ENCODE measurements at regions not wholly inside any gene's neighbourhood (a gene's known extent, or its start where the extent isn't known, plus 50 kb on each side); places are given as distances from the start of the nearest gene placed in this dataset.

GRCh38 chr5:38755181-38755580 lies 90.6 kb upstream of the OSMR start:
- no peak for DNase-seq

DNA sequence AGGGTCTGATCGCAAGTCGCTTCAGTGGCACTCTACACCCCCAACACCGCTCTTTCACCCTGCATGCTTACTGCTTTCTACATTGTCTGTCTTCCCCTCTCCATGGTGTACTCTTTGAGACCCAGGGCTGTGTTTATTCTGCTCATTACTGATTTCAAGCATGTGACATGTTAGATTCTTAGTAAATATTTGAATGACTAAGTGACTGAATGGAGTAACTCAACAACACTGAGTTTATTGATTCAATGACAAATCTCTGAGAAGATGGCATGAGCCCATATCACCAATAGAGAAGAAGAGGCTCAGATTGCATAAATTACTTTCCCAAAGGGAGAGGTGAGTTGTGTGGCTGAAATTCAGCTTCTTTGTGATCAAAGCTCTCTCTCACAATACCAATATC lies 89.7 kb upstream of the OSMR start:
- DNase-seq: no peak

- DNase-seq: no peak
These were observed 88.2 kb upstream of the OSMR start for GRCh38 chr5:38757451-38758245.

- DNase-seq: no peak
These were observed 86.8 kb upstream of the OSMR start for GRCh38 chr5:38758774-38759600.

DNA sequence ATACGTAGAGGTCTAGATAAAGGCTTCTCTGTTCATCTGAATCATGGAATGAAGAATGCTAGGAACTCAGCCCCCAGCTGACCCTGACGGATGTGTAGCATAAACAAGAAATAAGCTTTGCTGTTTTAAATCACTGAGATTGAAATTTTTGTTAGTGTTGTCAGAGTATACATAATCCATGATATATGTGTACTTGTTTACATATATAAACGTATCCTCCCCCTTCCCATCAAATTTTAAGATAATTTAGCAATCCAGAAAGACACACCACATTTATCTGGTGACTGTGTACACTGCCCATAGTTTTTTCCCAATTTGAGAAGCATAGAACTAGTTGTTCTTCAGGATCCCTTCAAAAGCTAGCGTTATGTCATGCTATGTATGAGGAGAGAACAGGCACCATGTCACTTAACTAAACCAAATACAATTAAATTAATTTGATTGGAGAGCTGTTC lies 80.8 kb upstream of the OSMR start:
- DNase-seq: no peak

DNA sequence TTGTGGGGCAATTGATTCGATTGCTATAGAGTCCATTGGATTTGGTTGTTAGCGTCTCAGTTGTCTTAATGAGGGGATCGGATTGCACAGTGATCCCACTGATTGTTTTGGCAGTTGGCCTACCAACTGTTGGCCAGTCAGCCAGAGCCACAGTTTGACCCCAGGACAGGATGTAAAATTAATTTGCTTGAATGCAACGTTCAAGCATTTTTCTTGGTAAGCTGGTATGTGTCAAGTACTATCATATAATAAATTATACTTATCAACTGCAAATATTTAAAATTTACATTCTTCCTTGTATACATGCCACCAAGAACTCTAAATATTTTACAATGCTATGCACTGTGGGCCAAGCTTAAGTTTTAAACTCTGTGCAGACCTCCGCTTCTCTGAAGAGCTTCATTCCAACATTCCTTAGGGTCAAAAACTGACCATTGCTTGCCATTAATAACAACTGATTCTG lies 80.4 kb upstream of the OSMR start:
- DNase-seq: no peak

DNA sequence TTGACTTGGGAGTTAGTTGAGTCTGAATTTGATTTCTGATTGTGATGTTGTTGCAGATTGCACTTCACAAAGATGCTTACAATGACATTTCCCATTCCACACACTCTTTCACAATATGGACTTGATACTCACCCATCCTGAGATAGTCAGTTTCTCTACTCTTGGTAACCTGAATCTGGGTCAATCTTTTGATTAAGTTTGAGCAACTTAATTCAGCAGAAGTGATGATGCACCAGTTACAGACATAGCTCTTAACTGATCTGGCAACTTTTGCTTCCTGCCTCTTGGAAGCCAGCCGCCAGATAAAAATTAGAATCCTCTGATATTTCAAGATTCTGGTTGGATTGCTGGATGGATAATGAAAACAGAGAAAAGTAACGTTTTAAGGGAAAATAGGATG lies 79.7 kb upstream of the OSMR start:
- DNase-seq: no peak

DNA sequence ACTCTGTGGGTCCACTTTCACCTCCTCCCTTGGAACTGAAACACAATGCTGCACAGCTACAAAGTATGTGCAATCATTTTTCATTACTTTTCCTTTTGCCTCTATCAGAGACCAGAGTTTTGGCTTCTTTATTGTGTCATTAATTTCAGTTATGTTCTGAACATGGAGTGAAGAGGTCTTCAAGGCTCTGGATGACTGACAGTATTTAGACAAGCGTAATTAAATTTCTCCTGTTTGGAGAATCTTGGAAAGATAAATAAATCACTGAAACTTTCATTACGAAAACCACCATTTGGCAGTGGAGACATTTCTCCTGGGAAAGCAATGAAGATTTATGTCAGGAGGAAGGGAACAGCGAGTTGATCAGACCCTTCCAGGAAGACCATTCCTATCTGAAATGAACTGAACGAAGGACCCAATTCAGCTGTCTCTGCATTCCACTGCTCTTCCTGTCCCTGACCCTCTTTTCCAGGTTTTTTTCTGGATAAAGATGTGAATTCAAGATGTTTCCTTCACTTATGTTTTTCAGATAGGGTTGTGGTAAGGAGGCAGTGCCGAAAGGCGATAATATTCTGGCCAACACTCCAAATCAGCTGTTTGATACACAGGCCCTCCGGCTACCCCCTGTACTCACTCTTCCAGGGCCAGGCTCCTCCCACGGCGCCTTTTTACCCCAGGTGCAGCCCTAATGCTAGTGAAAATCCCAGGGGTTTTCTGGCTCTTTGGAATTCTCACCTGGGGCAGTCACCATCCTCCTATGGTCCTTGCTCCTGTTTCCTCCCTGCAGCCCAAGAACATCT lies 77.2 kb upstream of the OSMR start:
- DNase-seq: no peak

DNA sequence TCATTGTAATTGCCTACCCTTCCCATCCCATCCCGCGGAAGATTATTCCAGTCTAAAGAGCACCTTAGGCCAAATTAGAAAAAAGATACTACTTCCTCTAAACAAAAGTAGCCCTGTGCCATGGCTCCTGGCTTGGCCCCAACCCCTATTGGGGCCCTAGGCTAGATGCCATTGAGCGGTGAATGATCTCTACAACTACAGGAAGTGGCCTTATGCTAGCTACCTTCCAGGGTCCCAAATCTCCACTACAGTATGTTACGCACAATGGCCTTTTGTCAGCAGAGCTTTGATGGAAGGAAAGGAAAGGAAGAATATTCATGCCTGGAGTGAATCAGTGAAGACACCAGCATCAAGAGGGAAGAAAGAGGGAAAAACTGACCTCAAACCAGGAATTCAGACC lies 73.3 kb upstream of the OSMR start:
- no peak for DNase-seq

DNA sequence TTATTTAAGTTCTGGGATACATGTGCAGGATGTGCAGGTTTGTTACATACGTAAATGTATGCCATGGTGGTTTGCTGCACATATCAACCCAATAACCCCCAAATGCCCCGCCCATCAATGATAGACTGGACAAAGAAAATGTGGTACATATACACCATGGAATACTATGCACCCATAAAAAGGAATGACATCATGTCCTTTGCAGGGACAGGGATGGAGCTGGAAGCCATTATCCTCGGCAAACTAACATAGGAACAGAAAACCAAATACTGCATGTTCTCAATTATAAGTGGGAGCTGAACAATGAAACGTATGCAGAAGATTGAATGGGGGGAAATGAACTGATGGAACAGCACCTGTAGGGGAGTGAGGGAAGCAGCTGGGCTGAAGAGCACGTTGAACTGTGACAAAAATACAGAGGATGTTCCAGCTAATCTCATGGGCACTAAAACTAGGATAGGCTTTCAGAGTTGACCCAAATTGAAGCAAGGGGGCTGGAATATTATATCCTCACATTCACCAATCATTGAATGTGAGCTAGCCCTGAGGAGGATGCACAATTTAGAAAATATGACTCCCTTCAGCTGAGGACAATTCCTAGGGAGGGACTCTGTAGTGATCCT lies 70.5 kb upstream of the OSMR start:
- no peak for DNase-seq

DNA sequence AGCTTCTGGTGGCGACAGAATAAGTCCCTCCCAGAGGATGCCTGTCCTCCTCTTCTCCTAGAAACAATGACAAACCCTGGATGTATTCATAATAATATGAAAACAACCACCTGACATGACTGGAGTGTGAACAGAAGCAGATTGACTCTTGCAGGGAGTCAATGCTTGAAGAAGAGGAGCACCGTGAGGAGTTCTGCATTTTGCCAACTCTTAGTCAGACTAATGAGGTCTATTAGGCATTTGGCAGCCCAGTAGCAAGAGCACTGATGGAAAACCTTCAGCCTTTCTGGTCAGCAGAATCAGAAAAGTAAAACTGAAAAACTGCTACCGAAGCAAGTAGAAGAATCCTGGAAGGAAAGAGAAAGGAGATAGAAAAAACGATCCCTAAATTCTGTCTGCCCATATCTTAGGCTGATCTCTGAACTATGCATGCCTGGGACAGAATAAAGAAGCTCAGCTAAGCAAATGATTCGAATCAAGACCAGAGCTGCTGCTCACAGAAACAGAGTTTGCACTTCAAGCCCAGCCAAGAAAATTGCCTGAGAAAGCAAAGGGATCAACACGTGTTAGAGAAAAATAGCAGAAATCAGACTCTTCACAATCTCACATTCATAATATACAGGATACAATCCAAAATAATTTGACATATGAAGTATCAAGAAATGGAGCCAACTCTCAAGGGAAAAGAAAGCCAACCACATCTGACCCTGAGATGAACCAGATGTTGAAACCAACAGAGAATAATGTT lies 69.5 kb upstream of the OSMR start:
- no peak for DNase-seq

DNA sequence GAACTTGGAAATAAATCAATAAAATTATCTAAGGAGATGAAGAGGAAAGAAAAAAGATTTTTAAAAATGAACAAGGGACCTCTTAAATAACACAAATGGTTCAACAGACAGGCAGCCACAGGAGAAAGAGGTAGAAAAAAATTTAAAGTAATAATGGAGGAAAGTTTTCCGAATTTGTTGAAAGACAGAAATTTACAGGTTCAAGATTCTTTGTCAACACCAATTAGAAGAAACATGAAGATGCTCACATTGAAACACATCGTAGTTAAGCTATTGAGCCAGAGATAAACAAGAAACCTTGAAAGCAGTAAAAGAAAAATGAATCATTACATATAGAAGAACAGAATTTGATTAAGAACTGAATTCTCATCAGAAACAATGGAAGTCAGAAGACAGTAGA lies 68.7 kb upstream of the OSMR start:
- no peak for DNase-seq

DNA sequence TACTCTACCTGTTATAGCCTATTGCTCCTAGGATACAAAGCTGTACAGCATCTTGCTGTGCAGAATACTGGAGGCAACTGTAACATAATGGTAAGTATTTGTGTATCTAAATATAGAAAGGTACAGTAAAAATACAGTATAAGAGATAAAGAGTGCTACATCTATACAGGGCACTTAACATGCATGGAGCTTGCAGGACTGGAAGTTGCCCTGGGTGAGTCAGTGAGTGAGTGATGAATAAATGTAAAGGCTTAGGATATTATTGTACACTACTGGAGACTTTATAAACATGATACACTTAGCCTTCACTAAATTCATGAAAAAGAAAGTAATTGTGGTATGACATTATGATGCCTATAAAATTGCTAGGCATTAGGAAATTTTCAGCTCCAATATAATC lies 65.5 kb upstream of the OSMR start:
- DNase-seq: no peak

- DNase-seq: no peak
These were observed 64.9 kb upstream of the OSMR start for GRCh38 chr5:38780945-38781344.

DNA sequence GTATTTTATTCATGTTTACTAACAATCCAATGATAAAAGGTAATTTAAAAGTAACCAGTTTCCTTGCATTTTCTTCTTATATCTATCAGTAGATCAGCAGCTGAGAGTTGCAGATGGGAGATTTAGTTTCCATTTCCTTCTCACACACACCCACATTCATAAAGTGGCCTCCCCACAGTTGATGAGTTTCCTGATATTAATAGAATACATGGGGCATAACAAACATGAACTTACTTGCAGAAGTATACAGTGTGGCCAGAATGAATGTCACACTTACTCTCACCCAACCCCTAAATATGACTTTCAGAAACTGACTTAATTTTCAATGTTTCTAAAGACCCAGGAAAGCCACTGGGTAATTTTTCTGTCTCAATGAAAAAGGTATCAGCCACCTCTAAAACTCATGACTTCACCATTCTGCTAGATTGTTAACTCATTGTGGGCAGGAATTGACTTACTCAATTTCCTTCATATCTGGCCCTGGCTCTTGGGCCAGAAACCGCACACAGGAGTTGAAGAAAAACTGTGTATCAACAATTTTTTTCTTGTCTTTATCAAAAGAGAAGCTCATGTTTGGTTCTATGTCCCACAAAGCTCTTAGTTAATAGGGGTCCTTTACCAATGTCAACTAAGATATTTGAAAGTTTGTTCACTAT lies 63.5 kb upstream of the OSMR start:
- no peak for DNase-seq

GRCh38 chr5:38783011-38783561 lies 62.7 kb upstream of the OSMR start:
- no peak for DNase-seq

DNA sequence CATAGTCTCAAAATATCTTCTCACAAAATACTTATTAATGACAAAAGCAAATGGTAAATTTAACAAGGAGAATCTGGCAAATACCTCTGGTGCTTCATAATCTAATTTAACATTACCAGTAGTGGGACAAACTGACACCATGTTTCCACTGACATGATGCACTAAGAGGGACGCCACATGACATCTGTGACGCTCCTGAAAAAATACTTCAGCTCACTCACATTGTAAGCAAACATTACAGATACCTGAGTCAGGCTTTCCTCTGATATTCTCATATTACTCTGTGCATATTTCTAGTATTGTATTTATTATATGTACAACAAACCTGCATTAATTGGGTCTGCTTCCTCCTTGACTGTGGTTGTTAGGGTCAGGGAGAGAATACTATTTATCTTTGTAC lies 56.7 kb upstream of the OSMR start:
- no peak for DNase-seq

- no peak for DNase-seq
These were observed 56.0 kb upstream of the OSMR start for GRCh38 chr5:38789777-38790176.

DNA sequence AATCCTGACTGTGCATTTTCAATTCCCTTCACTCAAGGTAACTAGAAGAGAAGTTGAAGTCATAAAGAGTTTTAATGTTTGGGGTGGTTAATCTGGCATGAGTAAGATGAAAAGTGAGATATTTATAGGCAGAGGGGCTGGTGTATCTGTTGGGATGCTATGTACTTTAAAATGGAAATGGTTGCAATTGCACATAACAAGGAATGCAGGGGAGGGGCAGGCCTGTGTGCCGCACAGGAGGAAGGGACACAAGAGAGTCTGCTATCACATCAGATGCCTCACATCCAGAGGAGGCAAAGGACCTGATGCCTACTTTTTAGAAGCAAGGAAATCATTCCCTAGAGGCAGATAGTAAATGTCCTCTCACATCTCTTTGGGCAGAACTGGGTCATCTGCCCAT lies 55.5 kb upstream of the OSMR start:
- no peak for DNase-seq

GRCh38 chr5:38790891-38791290 lies 54.9 kb upstream of the OSMR start:
- no peak for DNase-seq

GRCh38 chr5:38793099-38793498 lies 52.7 kb upstream of the OSMR start:
- no peak for DNase-seq
